ENCODE measurements at regions not wholly inside any gene's neighbourhood (a gene's known extent, or its start where the extent isn't known, plus 50 kb on each side); places are given as distances from the start of the nearest gene placed in this dataset.

GRCh38 chr5:174182111-174182510 lies 136.6 kb downstream of the NSG2 start:
- Histone ChIP-seq H2AFZ (ENCODE audit: control insufficient read depth, low read depth, low read length) (no peak overlapping the region), H3K27me3 (replicated peaks in 1 of 2; ENCODE audit: control insufficient read depth in 2 of 2, insufficient read depth in 2 of 2, low read length in 1 of 2) (peaks cover 2 to 4% of the 10 kb centered on the region in 2 experiments; a peak in 2 of 4 replicates), H3K4me2 (ENCODE audit: control insufficient read depth, insufficient read depth) (no peak overlapping the region), H3K27ac (ENCODE audit: control insufficient read depth, insufficient read depth) (no peak overlapping the region), H3K4me3 (no peak overlapping the region), H3K4me1 (ENCODE audit: control insufficient read depth, insufficient read depth, low read length) (no peaks in the 10 kb centered on the region), H3K36me3 (ENCODE audit: control insufficient read depth in 2 of 2, insufficient read depth in 2 of 2, low read length in 1 of 2) (no peaks in the 10 kb centered on the region), H3K9me3 (replicated peaks; ENCODE audit: control insufficient read depth, insufficient read depth, low read length) (no peaks in the 10 kb centered on the region), H3K79me2 (ENCODE audit: control insufficient read depth, insufficient read depth, low read length) (no peaks in the 10 kb centered on the region), H4K20me1 (ENCODE audit: control insufficient read depth, insufficient read depth) (no peaks in the 10 kb centered on the region), H3K9ac (ENCODE audit: control insufficient read depth, insufficient read depth, low read length) (no peak overlapping the region)
- ChIA-PET POLR2A (no interaction called here), CTCF (no interaction called here), SMC1A (ENCODE audit: uncharacterized antibody, unreplicated experiment) (no interaction called here), RAD21 (ENCODE audit: unreplicated experiment) (no interaction called here)
- FAIRE-seq (no peak), ATAC-seq (no peak), DNase-seq (ENCODE audit: low read depth, low spot score) (no peak)
- TF ChIP-seq PAX8 (IDR thresholded peaks at IDR 0.05) = no peak
- no peak for TF ChIP-seq MEF2B (IDR thresholded peaks at IDR 0.05; ENCODE audit: partially characterized antibody, poor library complexity, severe bottlenecking)
- no peak for TF ChIP-seq NR2F1 (conservative IDR thresholded peaks at IDR 0.05)
- TF ChIP-seq MEF2A (IDR thresholded peaks at IDR 0.05; ENCODE audit: insufficient read depth, low read depth, low read length) = no peak
- no peak for TF ChIP-seq POLR2AphosphoS2 (IDR thresholded peaks at IDR 0.05; ENCODE audit: low read depth, low read length)
- no peak for TF ChIP-seq PKNOX1 (IDR thresholded peaks at IDR 0.05)
- WGBS (ENCODE audit: insufficient coverage, insufficient replicate concordance, low lambda C conversion rate, missing lambda C conversion rate) = 39% methylated on average over 5 of the region's 5 CpGs
- intact Hi-C loops (cut with micrococcal nuclease; ENCODE audit: unreplicated experiment) (no loop called here), in situ Hi-C loops (cut with MboI) (no loop called here)
- BruUV-seq (replicated peaks) = no TSS peak

- Histone ChIP-seq H3K27me3 (replicated peaks in 1 of 2; ENCODE audit: control insufficient read depth in 2 of 2, insufficient read depth in 2 of 2, low read length in 1 of 2) (peaks cover 2 to 6% of the 10 kb centered on the region in 2 experiments; a peak in 2 of 4 replicates), H3K79me2 (ENCODE audit: control insufficient read depth, insufficient read depth, low read length) (no peaks in the 10 kb centered on the region), H3K9ac (ENCODE audit: control insufficient read depth, insufficient read depth, low read length) (no peak overlapping the region), H3K36me3 (ENCODE audit: control insufficient read depth in 2 of 2, insufficient read depth in 2 of 2, low read length in 1 of 2) (no peaks in the 10 kb centered on the region), H3K4me1 (ENCODE audit: control insufficient read depth, insufficient read depth, low read length) (no peaks in the 10 kb centered on the region), H3K27ac (ENCODE audit: control insufficient read depth, insufficient read depth) (no peak overlapping the region), H3K9me3 (replicated peaks; ENCODE audit: control insufficient read depth, insufficient read depth, low read length) (no peaks in the 10 kb centered on the region), H3K4me2 (ENCODE audit: control insufficient read depth, insufficient read depth) (no peak overlapping the region), H2AFZ (ENCODE audit: control insufficient read depth, low read depth, low read length) (no peak overlapping the region), H3K4me3 (no peak overlapping the region), H4K20me1 (ENCODE audit: control insufficient read depth, insufficient read depth) (no peaks in the 10 kb centered on the region)
- no TSS peak for BruUV-seq (replicated peaks)
- FAIRE-seq (no peak), ATAC-seq (no peak), DNase-seq (ENCODE audit: low read depth, low spot score) (no peak)
- in situ Hi-C loops (cut with MboI) = no loop called here
- ChIA-PET SMC1A (ENCODE audit: uncharacterized antibody, unreplicated experiment) (no interaction called here), POLR2A (no interaction called here), CTCF (no interaction called here), RAD21 (ENCODE audit: unreplicated experiment) (no interaction called here)
- intact Hi-C loops (cut with micrococcal nuclease; ENCODE audit: unreplicated experiment) = no loop called here
- 36% methylated on average over 9 of the region's 9 CpGs for WGBS (ENCODE audit: insufficient coverage, insufficient replicate concordance, low lambda C conversion rate, missing lambda C conversion rate)
- TF ChIP-seq HDAC6 (IDR thresholded peaks at IDR 0.05; ENCODE audit: unreplicated experiment) (no peak), ZBTB11 (CRISPR knock-in tag; IDR thresholded peaks at IDR 0.05) (no peak), FOS (IDR thresholded peaks at IDR 0.05; ENCODE audit: borderline replicate concordance, extremely low read depth, insufficient read length) (no peak), USF2 (IDR thresholded peaks at IDR 0.05; ENCODE audit: borderline replicate concordance, low read depth, low read length) (no peak), BHLHE40 (IDR thresholded peaks at IDR 0.05; ENCODE audit: borderline replicate concordance in 1 of 2, low read depth in 2 of 2, low read length in 1 of 2) (no peak), ZNF207 (IDR thresholded peaks at IDR 0.05; ENCODE audit: borderline replicate concordance) (no peak)
These were observed 138.2 kb downstream of the NSG2 start for GRCh38 chr5:174183701-174184100.

Data from GM12878 (cell line).